ENCODE measurements at regions not wholly inside any gene's neighbourhood (a gene's known extent, or its start where the extent isn't known, plus 50 kb on each side); places are given as distances from the start of the nearest gene placed in this dataset.
"Not testable (repeated sequence)": the region's sequence is repeated elsewhere in the genome, so short reads cannot be mapped to it uniquely, and the experiment has no call there.

DNA sequence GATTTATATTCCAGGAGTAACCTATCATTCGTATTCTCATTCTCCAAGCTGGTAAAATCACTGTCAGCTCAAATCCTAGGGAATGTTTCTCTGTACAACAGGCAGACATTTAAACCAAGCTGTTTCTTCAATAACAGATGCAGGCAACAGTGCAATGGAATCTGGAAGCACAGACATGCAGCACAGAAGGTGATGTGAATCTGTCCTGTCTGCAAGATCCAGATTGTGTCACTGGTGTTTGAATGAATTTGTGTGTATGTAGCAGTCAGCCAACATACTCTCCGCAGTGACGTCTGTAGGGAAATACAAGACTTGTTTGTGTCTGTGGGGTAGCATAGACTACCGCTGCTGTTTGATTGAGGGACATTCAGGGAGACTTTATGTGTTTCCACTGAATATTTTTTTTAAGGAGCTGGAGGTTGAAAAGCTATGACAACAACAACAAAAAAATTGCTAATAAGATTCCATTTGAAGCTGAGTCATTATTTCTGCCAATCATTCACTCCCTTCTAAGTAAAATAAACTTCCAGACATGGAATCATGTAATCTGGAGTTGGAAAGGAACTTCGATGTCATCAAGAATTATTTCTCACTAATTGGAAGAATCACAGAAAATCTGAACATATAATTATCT lies 122.9 kb upstream of the MYO3A start:
- DNase-seq = no peak

DNA sequence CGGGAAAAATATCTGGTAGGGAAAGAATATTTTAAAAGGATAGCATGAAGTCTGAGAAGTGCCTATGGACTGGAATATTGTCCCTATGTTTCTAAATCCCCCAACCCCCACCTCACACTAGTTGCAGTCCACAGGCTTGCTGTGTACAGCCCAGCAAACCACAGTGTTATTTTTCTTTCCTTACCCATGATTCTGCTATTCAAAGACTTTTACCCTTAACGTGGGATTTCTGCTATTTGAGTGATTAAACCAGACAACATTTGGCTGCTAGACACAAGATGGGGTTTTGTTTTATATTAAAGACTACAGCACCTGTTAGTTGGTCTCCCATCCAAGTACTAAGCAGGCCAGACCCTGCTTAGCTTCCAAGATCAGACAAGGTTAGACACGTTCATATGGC lies 120.5 kb upstream of the MYO3A start:
- no peak for DNase-seq

DNA sequence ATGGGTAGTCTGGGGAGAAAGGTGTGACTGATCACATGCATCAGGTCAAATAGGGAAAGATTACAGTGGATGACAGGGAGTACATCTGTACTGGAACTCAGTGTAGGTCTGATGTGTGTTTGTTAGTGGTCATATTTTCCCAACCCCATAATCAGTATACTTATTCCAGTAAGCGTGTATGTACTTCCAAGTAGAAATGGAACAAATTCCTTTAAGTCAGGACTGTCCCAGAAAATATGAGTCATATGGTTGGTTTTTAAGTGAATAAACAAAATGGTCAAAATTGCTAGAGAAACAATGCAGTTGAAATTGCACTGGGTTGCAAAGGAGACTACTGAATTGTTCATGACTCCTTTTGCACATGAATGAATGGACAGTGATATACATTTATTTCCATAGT lies 118.8 kb upstream of the MYO3A start:
- no peak for DNase-seq

DNA sequence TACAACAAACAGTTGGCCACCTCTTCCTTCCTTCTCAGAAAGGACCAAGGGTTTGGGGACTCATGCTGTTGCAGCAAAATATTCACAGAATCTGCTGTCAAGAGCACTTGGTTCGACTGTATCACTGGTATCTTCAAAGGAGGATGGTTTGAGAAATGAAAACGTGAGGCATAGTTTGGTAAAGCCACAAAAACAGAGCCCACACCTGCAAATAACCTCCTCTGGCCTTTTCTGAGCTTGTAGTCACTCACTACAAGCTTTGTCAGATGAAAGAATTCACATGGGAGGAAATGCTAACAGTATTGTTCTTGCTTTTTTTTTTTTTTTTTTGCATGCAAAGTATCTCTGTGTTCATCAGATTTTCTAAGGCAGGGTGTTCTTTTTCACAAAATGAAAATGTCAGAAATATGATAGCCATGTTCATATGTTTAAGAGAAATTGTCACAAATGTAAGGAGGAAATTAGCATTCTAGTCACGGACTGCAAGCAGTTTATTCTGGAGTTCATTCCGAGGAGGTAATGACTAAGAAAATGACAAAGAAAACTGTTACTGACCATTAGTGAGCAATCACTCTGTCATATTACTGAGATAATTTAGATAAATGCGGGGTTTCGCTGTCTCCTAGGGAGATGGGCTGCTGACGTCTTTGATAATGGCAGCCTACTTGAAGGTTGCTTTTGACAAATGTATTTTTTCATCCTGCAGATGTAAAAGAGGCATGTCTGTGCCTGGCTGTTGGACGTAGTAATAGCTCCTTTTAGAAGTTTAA lies 117.8 kb upstream of the MYO3A start:
- no peak for DNase-seq

DNA sequence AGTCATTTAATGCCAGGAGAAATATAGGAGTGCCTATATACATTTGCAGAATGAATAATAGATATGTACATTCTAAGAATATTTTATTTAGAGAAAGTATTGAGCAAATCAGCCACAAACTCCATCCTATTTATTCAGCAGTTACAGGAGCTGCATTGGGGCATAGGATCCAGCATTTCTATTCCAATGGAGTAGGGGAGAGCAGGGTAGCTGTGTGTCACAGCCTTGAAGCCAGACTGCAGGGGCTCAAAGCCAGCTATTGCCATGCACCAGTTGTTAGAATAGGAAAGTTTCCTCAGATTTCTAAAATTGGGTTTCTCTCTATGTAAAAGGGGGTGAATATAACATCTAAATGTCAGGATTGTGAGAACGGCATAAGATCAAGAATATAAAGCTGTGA lies 116.8 kb upstream of the MYO3A start:
- DNase-seq = no peak

DNA sequence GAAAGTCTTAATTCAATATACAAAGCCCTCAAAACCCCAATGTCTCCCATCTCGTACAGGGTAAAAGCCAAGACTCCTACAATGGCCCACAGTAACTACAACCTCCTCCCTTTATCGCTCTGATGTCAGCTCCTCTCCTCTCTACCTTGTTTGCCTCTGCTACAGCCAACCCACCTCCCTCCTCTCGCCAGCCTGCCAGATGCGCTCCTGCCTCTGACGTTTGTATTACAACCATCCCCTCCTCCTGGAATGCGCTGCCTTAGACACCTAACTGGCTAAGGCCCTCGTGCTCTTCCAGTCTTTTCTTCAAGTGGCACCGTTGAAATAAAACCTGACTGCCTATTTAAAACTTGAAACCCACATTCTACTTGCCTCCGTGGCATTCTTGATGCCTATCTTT lies 115.3 kb upstream of the MYO3A start:
- DNase-seq = no peak

DNA sequence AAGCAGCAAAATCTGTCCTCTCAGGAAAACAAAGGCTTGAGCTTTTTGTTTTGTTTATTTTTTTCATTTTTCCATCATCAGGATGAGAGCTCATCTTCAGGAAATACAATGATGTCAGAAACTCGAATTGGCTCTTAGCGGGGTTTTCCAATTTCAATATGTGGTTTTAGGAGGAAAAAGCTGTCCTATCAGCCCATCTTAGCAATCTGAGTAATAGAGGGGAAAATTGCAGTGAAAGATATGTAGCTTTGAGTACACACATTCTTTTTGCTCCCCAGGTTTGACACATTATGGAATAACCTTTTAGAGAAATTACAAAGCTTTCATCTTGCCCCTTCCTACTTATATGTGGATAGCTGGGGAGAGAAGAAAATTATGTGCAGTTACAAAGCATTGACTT lies 113.6 kb upstream of the MYO3A start:
- DNase-seq = no peak

DNA sequence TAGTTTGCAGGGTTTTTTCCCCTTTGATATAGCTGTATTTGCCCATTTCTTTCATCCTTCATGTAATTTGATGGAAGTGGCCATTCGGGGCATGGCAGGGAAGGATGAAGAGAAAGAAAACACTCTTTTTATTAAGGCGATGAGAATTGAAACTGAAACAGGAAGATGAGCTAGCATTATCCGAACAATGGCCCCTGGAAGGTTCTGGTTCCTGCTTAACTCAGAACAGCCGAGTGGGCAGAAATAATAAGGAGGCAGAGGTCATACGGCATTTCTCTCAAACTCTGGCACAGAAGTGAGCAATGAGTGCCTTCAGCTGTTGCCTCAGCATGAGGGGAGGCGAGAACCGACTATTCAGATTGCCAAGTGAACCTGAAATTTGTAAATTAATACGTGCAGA lies 113.2 kb upstream of the MYO3A start:
- no peak for DNase-seq

DNA sequence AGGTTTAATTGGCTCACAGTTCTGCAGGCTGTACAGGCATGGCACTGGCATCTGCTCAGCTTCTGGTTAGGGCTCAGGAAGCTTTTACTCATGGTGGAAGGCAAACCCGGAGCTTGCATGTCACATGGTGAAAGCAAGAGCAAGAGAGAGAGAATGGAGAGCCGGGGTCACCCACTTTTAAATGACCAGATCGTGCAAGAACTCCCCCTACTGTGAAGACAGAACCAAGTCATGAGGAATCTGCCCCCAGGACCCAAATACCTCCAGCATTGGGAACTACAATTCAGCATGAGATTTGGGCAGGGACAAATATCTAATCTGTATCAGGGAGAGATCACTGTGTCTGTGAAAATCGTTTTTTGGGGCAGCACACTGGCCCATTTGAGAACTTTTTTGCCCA lies 110.0 kb upstream of the MYO3A start:
- DNase-seq = no peak

DNA sequence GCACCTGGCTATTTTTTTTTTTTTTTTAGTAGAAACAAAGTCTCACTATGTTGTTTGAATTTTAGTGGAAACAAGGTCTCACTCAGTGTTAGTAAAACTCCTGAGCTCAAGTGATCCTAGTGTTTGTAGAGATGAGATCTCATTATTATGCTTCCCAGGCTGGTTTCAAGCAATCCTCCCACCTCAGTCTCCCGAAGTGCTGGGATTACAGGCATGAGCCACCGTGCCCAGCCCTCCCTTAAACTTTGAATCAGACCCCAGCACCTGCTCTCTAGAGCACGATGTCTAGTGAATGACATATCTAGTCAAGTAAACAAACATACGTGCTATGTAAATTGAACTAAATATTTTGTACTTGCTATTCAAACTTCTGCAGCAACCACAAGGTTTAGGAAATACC lies 105.6 kb upstream of the MYO3A start:
- no peak for DNase-seq

DNA sequence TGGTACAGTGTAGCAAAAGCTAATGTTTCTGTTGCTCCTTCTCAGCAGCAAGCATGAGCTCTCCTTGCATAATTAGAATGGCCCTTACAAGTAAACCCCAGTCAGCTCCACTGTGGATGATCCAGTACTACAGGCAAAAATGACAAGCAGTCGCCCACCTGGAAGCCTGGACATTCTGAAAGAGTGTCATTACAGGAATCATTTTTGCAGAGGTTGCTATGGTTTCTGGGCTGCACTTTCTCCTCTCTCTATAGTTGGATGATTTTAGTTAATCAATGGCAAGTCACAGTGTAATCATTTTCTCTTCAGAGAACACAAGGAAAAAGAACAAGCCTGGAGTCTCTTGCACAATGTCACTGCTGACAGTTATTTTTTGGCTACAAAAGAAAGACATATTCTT lies 102.9 kb upstream of the MYO3A start:
- DNase-seq = no peak

DNA sequence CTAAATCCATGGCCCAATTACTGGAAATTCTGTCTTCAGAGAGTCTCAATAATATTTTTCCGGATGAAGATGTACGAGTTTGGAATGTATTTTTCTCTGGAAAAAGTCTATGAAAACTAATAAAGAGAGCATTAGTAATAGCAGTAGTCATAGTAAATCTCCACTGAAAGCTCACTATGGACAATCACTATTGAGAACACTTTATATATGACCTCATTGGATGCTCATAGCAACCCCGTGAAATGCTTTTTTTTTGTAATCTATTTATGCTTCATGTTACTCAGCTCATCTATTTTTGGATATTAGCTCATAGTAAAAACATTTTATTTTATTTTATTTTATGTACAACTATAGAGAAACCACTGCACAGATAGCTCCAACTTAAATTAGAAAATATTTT lies 94.3 kb upstream of the MYO3A start:
- DNase-seq = no peak

DNA sequence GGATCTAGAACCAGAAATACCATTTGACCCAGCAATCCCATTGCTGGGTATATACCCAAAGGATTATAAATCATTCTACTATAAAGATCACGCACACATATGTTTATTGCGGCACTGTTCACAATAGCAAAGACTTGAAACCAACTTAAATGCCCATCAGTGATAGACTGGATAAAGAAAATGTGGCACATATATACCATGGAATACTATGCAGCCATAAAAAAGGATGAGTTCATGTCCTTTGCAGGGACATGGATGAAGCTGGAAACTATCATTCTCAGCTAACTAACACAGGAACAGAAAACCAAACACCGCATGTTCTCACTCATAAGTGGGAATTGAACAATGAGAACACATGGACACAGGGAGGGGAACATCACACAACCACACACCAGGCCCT lies 93.2 kb upstream of the MYO3A start:
- DNase-seq = not testable (repeated sequence)

DNA sequence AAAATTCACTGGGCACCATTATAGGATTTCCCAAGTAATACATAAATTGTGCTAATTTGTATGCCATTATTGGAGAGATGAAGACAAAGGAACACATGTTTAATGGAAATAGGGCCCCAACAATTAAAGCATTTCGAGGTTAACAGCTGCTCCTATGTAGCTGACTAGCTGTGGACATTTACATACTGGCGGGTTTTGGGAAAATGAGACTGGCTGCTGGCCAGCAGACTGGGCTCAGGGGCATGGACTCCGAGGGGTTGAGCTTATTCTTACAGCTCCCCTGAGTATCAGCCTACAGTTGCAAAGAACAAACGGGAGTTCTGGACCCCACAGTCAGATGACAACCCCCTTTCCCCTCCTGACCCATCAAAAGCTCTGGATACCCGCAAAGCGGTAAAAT lies 91.9 kb upstream of the MYO3A start:
- no peak for DNase-seq

DNA sequence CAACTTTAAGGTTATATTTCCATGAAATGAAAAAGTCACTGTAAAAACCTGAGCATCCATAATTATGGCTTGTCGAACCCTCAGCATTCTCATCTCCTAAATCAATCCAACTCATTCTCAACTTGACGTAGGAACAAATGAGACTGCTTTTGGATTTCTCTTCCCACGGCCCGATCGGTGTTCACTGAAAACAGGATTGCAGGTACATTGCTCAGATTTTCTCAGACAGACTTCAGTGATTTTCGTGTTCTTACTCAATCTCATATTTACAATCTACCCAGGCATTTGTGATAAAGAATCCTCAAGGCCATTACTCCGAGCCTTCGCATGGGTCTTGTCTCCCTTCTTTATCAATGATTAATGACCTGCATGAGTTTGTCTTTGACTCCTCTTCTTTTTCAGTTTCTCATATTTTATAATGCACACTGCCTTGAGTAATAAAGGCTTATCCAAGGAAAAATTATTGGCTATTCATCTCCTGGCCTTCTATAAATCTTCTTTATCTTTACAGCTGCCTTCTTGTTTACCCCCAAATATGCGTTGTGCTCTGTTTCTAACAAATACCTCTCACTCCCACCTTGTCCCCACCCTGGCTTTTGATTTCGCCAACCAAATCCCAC lies 90.4 kb upstream of the MYO3A start:
- DNase-seq = no peak

DNA sequence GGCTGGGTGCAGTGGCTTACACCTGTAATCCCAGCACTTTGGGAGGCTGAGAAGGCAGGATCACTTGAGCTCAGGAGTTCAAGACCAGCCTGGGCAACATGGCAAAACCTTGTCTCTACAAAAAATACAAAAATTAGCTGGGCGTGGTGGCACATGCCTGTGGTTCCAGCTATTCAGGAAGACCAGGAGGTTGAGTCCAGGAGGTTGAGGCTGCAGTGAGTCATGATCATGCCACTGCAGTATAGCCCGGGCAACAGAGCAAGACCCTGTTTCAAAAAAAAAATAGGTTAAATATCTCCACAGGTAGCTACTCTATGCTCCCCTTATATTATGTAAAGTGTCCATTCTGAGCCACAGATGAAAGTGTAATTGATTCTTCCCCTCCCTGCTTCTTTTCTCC lies 89.3 kb upstream of the MYO3A start:
- not testable (repeated sequence) for DNase-seq

DNA sequence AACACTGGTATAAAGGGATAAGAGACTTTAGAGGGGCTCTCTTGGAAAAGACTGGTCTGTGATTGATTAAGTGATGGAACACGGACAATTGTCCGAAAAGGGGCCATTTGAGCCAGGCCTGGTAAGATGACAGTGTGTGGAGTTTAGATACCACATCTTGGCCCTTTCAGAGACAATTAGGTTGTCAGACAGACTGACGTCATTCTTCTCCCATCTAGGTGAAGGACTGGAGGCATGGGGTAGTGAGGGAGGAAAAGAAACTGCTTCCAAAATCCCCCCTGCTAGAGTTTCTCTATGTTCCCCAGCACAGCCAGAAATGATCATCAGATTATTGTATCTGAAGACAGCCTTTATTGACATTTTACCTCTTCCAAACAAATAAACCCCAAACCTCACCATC lies 84.8 kb upstream of the MYO3A start:
- no peak for DNase-seq

DNA sequence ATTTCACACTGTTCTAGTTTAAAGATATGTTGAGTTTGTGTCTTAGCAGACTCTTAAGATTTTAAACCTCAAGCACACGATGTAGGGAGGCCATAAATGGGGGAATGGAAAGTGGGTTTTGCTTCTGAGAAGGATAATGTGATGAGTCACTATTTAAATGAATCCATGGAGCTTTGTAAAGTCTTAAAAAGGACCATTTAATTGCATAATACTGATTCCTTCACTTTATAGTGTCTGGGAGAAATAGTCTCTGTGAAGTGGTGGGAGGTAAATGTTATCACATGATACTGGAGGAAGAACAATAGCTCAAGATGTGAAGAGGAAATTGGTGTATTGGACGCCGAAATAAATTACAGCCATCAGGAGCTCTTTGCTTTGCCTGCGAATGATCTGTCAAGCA lies 84.0 kb upstream of the MYO3A start:
- no peak for DNase-seq

DNA sequence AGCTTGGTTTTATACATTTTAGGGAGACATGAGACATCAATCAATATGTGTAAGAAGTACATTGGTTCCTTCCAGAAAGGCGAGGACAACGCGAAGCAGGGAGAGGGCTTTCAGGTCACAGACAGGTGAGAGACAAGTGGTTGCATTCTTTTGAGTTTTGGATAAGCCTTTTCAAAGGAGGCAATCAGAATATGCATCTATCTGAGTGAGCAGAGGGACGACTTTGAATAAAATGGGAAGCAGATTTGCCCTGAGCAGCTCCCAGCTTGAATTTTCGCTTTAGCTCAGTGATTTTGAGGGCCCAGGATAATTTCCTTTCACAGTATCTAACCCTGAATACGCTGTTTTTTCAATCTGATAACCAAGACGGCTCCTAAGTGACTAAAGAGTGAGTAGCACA lies 82.5 kb upstream of the MYO3A start:
- DNase-seq = no peak

DNA sequence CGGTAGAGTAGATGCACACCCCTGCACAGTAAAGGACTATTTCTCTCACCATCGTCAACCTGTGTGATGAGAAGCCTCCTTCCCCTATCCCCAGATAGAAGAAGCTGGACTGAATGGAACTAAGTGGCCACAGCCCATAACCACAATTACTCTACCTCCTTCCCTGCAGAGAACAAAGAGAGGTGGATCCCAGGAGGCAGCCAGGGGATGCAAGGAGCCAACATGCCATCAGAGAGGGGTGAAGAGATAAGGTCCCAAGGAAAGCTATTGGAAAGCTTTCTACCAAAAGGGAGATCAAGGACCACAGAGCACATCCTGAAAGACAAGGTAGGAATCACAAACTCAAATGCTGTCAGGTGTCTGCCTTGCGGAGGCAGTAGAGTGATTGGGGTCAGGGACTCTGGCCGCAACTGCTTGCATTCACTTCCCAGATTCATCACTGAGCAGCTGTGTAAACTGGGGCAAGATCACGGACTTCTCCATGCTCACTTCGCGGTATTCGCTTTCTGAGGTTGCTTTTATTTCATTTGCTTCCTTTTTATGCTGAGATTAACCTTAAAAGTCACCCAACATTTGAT lies 81.6 kb upstream of the MYO3A start:
- DNase-seq = no peak

DNA sequence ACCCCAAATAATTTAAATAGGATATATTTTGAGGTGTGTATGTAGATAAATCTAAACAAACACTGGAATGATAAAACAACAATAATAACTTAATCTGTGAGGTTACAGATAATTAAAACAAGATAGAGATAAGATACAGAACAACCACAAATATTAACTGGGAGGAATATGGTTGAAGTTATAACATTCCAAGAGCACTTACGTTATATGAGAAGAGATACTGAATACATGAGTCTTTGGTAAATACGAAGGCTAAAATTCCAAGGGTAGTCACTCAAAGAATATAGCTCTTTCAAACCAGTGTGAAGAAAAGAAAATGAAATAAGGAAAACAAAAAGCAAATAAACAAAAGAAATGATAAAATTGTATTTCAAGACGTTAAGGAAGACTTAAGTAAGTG lies 76.0 kb upstream of the MYO3A start:
- DNase-seq = no peak

DNA sequence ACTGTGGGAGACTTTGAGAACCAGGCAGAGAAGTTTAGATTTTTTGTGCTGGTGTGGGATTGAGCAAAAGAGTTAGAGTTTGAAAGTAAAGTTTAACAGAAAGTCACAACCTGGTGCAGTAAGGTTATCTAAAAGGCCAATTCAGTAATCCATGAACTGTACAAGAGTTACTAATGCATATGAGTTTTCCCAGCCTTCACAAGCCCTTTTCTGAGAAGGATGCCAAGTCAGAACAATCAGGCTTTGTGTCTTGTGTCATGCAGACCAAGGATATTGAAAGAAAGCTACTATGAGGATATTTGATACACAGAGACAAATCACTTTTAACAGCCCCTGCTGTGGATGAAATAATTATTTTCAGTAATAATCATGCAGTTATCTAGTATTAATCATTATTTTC lies 68.8 kb upstream of the MYO3A start:
- no peak for DNase-seq

DNA sequence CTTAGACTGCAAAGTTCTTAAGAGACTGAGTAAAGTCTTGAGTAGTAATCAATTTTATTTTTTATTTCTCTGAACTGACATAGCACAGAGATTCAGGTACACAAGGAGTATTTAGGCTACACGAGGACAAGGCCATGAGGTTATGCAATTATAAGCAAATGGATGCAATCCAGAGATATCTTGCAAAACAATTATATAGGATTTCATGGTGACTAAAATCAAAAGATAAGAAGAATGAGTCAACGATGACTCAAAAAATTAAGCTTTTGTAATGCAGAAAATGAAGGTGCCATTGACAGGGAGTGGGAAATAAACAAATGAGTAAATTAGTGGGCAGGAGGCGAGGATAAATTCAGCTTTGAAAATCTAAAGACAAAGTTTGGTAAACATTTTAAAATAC lies 66.7 kb upstream of the MYO3A start:
- DNase-seq = no peak

DNA sequence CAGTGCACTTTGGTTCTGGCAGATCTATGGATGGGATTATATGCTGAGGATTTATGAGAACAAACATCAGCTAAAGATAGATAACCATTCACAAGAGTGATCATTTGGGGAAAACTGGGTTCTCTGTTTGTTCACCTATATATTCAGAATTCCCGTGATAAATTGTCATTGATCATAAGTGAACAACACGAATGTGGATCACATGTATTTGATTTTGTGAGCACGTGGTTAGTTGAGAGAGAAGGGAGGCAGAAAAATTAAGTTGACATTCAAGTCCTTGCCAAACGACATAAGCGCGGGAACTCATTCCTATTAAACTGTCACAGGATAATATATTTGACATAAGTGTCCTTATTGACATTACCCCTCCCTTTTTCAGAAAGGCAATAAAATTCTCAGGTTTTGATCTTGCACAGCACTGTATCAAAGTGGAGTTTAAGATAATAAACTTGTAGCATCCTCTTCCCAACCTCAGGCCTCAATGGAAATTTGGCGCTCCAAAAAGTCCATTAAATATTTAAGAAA lies 64.9 kb upstream of the MYO3A start:
- no peak for DNase-seq
